NCI-H345 treated with DMSO at 0.1 percent for 48 hours (cell line): ENCODE measurements at regions not wholly inside any gene's neighbourhood (a gene's known extent, or its start where the extent isn't known, plus 50 kb on each side); places are given as distances from the start of the nearest gene placed in this dataset.

Experiments
- DNase-seq: peaks from one replicate; lab custom pipeline; 2025; ENCODE audit not compliant: unreplicated experiment; lab: John Stamatoyannopoulos, UW

DNA sequence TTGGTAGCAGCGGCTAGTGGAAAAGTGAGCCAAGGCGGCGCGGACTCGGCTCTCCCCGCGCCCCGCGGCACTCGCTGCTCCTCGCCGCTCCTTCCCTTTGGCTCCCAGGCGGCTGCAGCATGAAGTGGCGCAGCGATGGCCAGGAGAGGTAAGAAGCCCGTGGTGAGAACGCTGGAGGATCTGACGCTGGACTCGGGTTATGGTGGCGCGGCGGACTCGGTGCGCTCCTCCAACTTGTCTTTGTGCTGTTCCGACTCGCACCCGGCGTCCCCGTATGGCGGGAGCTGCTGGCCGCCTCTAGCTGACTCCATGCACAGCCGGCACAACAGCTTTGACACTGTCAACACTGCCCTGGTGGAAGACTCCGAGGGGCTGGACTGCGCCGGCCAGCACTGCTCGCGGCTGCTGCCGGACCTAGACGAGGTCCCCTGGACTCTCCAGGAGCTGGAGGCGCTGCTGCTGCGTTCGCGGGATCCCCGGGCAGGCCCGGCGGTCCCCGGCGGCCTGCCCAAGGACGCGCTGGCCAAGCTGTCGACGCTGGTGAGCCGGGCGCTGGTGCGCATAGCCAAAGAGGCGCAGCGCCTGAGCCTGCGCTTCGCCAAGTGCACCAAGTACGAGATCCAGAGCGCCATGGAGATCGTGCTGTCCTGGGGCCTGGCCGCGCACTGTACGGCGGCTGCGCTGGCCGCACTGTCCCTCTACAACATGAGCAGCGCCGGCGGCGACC lies 225.6 kb upstream of the CRY1 start:
- no peak for DNase-seq

GRCh38 chr12:107319533-107320032 lies 226.2 kb upstream of the CRY1 start:
- no peak for DNase-seq

DNA sequence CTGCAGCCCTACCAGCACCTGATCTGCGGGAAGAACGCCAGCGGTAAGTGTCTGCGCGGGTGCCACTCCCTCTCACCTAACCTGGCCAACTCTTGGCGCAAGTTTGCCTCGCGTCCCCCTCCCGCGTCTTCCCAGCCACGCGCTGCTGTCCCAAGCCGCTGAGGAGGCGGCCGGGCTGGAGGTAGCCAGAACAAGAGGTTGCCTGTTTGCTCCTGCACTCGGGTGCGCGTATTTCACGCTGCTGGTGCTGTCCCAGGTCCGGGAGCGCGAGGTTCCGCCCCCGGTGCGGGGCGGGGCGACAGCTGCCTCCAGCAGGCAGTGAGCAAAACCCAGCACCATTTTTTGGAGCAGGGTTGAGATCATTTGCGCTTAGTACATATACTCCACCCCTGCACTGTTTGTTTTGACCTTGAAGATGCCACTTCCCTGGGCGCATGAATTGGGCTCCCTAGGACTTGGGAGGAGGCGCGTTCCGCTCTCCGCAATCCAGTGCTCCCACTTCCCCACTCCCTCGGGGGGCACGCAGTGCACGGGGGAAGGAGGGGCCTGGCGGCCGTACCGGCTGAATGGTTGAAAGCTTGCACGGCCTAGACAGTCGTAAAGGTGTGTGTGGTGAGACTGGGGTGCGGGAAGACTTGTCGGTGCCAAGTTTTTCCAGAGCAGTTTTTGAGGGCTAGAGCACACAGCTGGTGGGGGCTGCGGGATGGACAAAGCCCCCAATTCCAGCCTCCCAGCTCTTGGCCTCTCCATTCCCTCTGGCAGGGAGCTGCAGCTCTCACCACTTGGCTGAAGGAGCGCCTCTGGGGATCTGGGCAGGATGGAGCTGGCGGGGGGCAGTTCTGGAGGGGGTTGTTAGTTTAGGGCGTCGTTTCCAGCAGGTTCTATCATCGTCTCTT lies 226.9 kb upstream of the CRY1 start:
- DNase-seq = peak; percentile 59

DNA sequence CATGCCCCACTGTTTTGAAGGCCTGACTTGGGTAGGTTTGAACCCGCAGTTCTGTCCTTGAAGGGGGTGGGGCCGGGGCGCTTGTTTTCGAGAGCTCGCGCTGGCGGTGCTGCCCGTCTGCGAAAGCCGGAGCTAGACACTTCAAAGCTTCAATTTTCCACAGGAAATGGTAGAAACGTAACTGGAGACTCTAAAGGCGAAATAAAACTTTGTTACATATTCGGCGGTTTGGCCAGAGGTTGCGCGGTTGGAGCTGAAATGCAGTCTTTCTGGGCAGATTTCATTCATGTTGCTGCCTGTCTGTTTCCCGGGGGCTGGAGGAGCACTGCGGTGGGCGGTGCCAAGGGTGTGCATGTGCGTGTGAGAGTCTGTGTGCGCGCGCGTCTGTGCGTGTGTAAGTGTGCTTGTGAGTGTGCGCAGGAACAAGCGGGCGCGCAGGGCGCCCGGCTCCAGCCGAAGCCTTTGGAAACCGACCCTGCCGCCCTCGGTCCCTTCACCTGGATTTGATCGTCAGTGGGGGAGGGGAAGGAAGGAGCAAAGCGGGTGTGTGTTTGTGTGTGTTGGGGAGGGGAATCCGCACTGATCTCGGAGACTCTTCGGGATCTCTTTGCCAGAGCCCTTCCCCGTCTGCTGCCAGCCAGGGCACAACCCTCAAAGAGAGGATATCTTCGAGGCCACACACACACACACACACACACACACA lies 227.7 kb upstream of the CRY1 start:
- peak; percentile 23 for DNase-seq

- DNase-seq = no peak
Measured at GRCh38 chr12:107322063-107322462, 228.7 kb upstream of the CRY1 start.

- DNase-seq = no peak
Measured at GRCh38 chr12:107325075-107325608, 231.8 kb upstream of the CRY1 start.

- no peak for DNase-seq
Measured at GRCh38 chr12:107326237-107326636, 232.9 kb upstream of the CRY1 start.

DNA sequence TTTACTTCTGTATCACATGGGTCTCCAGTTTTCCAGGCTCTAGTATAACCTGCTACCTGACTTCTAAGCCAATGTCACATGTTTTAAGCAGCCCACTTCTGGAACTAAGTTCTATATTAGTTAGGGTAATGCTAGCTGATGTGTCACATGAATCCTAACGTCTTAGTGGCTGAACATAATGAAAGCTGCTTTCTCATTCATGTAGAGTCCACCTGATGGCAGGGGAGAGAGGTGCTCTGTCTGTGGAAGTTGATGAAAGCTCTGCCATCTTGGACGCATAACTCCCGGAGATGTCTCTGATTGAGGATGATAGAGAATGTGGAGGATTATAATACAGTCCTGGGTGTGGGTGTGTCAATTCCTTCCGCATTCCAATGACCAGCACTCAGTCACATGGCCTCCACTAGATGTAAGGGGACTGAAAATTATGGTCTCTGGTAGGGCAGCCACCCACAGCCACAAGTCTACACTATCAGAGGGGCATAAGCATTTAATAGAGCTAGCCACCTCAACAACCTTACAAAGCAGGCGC lies 234.4 kb upstream of the CRY1 start:
- no peak for DNase-seq

GRCh38 chr12:107328442-107329133 lies 235.2 kb upstream of the CRY1 start:
- no peak for DNase-seq

GRCh38 chr12:107329569-107330324 lies 236.4 kb upstream of the CRY1 start:
- no peak for DNase-seq

- DNase-seq = no peak
Measured at GRCh38 chr12:107330831-107331431, 237.6 kb upstream of the CRY1 start.

DNA sequence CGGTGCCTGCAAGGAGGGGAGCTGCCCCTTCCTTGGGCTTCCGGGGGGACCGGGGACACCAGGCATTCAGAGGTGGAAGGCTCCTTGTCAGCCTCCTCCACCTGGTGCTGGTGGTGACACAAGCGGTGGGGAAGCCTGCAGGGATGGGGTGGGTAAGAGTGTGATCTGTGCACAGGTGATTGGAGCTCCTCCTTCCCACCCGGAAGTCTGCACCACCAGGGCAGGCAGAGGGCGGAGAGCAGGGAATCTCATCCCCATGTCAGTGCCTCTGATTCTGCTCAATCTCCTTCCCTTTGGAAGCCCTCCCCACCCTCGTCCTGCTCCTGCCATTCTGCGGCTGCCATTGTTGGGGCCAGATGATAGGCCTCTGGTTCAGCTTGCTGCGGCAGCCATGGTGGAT lies 238.1 kb upstream of the CRY1 start:
- DNase-seq = no peak

DNA sequence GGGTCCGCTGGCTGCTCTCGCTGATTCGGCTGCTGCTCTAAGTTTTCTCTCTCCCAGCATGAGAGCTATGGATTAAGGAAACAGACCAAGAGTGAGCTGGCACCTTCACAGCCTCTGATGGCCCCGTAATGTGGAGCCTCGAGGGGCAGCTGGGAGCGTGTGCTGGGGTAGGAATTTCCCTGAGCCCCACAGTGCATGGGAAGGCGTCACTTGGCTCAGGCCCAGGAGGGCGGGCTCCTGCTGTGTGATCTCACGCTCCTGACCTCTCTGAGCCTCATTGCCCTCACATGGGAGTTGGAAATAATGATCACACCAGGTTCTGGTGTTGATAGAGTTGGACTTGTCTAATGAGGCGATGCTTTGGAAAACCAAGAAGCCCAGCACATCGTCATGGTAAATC lies 238.6 kb upstream of the CRY1 start:
- no peak for DNase-seq

DNA sequence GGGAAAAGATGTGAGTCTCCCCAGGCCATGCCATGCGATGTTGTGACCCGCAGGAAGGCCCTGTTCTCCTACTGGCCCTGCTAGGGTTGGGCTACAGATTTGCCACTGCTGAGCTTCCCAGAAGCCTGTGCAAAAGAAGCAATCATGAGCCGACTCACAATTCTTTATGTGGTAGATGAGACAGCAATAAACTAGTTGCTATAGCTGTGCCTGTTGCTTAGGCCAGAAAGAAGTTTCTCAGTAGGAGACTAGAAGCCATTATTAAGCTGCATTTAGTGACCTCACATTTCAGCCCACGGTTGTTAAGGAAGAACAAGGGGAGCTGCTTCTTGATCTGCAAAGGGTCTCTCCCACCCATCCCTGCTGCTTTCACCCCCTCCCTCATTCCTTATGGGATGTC lies 239.4 kb upstream of the CRY1 start:
- DNase-seq = no peak

DNA sequence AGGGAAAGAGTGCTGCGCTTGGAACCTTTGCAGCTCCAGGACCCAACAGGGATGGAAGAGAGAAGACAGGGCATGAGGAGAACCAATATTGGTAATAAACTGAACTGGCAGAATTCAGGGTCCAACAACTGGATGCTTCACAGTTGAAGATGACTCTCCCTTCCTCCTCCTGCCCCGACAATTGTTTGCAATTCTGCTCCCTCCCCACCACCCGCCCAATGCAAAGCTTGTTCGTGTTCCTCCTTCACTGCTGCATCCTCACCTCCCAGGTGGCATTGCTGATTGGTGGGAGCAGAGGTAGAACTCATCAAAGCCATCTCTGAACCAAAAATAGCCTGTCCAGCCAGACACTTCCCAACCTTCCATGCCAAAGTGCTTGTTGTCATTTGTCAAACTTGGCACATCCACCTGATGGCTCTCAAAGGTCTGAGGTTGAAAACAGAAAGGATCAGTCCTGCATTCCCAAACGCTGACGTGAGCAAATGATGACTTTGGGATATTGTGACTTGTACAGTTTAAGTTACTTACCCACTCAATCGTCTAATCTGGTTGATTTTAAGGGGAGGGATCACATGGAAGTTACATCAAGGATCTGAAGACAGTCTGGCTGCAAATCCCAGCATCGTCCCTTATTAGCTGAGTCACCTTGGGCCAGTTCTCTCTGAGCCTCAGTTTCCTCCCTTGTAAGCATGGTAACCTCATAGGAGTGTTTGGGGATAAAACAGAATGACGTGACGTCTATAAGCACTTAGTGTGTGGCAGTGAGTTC lies 242.6 kb upstream of the CRY1 start:
- no peak for DNase-seq

- DNase-seq = no peak
Measured at GRCh38 chr12:107336695-107337094, 243.3 kb upstream of the CRY1 start.

DNA sequence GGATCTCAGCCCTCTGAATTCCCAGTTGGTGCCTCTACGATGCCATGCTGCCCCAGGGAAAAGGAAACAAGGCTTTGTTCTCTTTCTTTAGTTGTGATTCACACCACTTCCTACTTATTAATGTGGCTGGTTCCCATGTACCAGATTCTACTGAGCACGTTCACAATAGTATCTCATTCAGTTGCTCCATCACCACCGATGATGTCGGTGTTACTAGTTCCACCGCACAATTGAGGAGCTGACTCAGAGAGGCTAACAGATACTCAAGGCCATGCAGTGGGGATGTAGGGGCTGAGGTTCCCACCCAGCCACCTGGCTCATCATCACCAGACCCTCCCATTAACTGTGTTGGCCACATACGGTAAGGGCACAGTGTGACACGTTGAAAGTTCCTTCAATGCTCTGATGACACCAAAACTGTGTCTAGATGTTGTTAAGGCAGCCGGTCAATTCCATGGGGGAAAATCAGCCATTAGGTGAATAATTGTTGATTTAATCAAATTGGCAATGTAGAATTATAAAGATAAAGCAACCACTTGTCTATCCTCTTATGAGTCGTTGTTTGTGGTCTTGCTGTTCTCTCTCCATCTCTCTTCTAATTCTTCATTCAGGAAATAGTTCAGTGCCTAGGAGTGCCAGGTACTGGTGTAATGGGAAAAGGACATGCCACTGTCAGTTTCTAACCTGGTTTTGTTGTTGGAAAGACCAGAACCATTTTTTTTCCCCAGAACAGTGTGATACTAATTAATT lies 244.2 kb upstream of the CRY1 start:
- DNase-seq = no peak

DNA sequence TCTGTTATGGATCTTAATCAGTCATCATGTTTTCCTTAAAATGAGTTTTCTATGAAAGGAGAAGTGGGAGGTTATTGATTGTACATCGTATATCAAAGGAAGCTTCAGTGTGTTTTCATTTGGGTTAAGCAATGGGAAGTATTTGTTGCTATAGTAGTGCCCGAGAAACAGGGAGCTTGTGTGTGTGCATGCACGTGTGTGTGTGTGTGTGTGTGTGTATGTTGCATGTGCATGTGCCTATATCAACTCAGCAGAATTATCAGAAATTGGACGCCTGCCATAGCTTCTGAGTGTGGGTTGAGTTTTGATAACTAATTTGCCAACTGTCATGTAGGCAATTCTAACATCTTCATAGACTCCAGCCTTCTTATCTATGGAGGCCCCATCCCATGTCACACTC lies 246.1 kb upstream of the CRY1 start:
- DNase-seq = no peak
